Testis (tissue), 2 donors: ENCODE measurements at regions not wholly inside any gene's neighbourhood (a gene's known extent, or its start where the extent isn't known, plus 50 kb on each side); places are given as distances from the start of the nearest gene placed in this dataset.

Experiments used
- DNase-seq: peaks from one replicate; pipeline ENCODE4 v3.0.0-alpha.2; 2019
- H3K27ac ChIP-seq, 2 donors: fragments of 200-600 bp; sonication (generic); one replicate each; pipeline ENCODE4 v1.5.1; 2019
- H3K27me3 ChIP-seq: fragments of 200-600 bp; sonication (generic); one replicate; pipeline ENCODE4 v1.5.1; 2019
- H3K36me3 ChIP-seq: fragments of 200-600 bp; sonication (generic); one replicate; pipeline ENCODE4 v1.5.1; 2017; ENCODE audit warnings: low read depth; ENCODE audit errors: missing control alignments
- H3K4me1 ChIP-seq: fragments of 200-600 bp; sonication (generic); one replicate; pipeline ENCODE4 v1.5.1; 2019
- H3K4me3 ChIP-seq, 2 donors: fragments of 200-600 bp; sonication (generic); one replicate each; pipeline ENCODE4 v1.5.1; 2017 to 2019
- H3K9me3 ChIP-seq: fragments of 200-600 bp; sonication (generic); one replicate; pipeline ENCODE4 v1.5.1; 2017
- CTCF ChIP-seq, 3 experiments: fragments of 450-650 bp in 2 of 3; fragments of 200-600 bp in 1 of 3; sonication (generic) in 1 of 3; IDR thresholded peaks; one replicate each; pipeline ENCODE4 v1.5.1; 2016 to 2019; ENCODE audit warnings: antibody characterized with exemption in 3 of 3, mild to moderate bottlenecking in 2 of 3, moderate library complexity in 1 of 3
- POLR2A ChIP-seq: fragments of 450-650 bp; IDR thresholded peaks from one replicate; pipeline ENCODE4 v1.6.1; 2017; ENCODE audit warnings: antibody characterized with exemption, mild to moderate bottlenecking, moderate library complexity
- WGBS, 2 donors: methylation state at CpG; one replicate each; pipeline ENCODE4 v1.1.5; 2018; 5-methylcytosine and 5-hydroxymethylcytosine counted together
- intact Hi-C: fragments of 100-400 bp; cut with DNase I; formaldehyde crosslinking; loops from one replicate; pipeline ENCODE4 v1.15.1; 2023; ENCODE audit warnings: low total_unique reads

- H3K27me3 ChIP-seq, result no peaks in the 10 kb centered on the region
- intact Hi-C loops, result no loop called here
- no peaks in the 10 kb centered on the region for H3K4me1 ChIP-seq
- DNase-seq, result no peak
- no peak overlapping the region for H3K4me3 ChIP-seq
- H3K36me3 ChIP-seq, result no peaks in the 10 kb centered on the region
- TF ChIP-seq POLR2A (no peak), CTCF (IDR thresholded peaks at IDR 0.05) (no peak)
- no peaks in the 10 kb centered on the region for H3K9me3 ChIP-seq
- WGBS, 2 donors, result 84 to 85% methylated on average over 2 of the region's 2 CpGs
- H3K27ac ChIP-seq, result no peak overlapping the region
Measured at GRCh38 chr3:117553461-117553860, 843.9 kb downstream of the TUSC7 start.

- H3K9me3 ChIP-seq, result no peaks in the 10 kb centered on the region
- intact Hi-C loops, result no loop called here
- no peaks in the 10 kb centered on the region for H3K4me1 ChIP-seq
- TF ChIP-seq CTCF (IDR thresholded peaks at IDR 0.05) (no peak), POLR2A (no peak)
- H3K36me3 ChIP-seq, result no peaks in the 10 kb centered on the region
- H3K27me3 ChIP-seq, result no peaks in the 10 kb centered on the region
- H3K27ac ChIP-seq, result no peak overlapping the region
- no peak overlapping the region for H3K4me3 ChIP-seq
- no peak for DNase-seq
- WGBS, 2 donors, result 55 to 85% methylated on average over 2 of the region's 2 CpGs
Measured at GRCh38 chr3:117556646-117557407, 847.2 kb downstream of the TUSC7 start.

GRCh38 chr3:117557464-117558090 is 848.0 kb downstream of the TUSC7 start:
- TF ChIP-seq CTCF (IDR thresholded peaks at IDR 0.05), result no peak
- TF ChIP-seq POLR2A, result no peak
- Histone ChIP-seq H3K27ac (no peak overlapping the region), H3K4me1 (no peaks in the 10 kb centered on the region), H3K9me3 (no peaks in the 10 kb centered on the region), H3K36me3 (no peaks in the 10 kb centered on the region), H3K4me3 (no peak overlapping the region), H3K27me3 (no peaks in the 10 kb centered on the region)
- intact Hi-C loops, result no loop called here
- 78% methylated on average over 2 of the region's 2 CpGs for WGBS, 2 donors
- DNase-seq, result no peak

- no peak for TF ChIP-seq CTCF (IDR thresholded peaks at IDR 0.05)
- no peak for TF ChIP-seq POLR2A
- Histone ChIP-seq H3K4me1 (no peaks in the 10 kb centered on the region), H3K36me3 (no peaks in the 10 kb centered on the region), H3K9me3 (no peaks in the 10 kb centered on the region), H3K27me3 (no peaks in the 10 kb centered on the region), H3K27ac (no peak overlapping the region), H3K4me3 (no peak overlapping the region)
- DNase-seq, result no peak
- intact Hi-C loops, result no loop called here
- WGBS, 2 donors, result 84 to 91% methylated on average over 1 of the region's 1 CpG
Measured at GRCh38 chr3:117558681-117559080, 849.1 kb downstream of the TUSC7 start.

- H3K27ac ChIP-seq, result no peak overlapping the region
- H3K4me1 ChIP-seq, result no peaks in the 10 kb centered on the region
- DNase-seq, result no peak
- intact Hi-C loops, result no loop called here
- TF ChIP-seq CTCF (IDR thresholded peaks at IDR 0.05) (no peak), POLR2A (no peak)
- WGBS, 2 donors, result 76 to 84% methylated on average over 2 of the region's 2 CpGs
- H3K36me3 ChIP-seq, result no peaks in the 10 kb centered on the region
- H3K27me3 ChIP-seq, result no peaks in the 10 kb centered on the region
- no peak overlapping the region for H3K4me3 ChIP-seq
- H3K9me3 ChIP-seq, result no peaks in the 10 kb centered on the region
Measured at GRCh38 chr3:117562000-117562399, 852.4 kb downstream of the TUSC7 start.
